Neural cell (in vitro differentiated cells): ENCODE measurements at regions not wholly inside any gene's neighbourhood (a gene's known extent, or its start where the extent isn't known, plus 50 kb on each side); places are given as distances from the start of the nearest gene placed in this dataset.

Source experiments
- H2AFZ ChIP-seq: fragments of 200-600, 300-800 bp; sonication (generic), shearing (Covaris generic); 2 replicates; pipeline ENCODE4 v1.6.0; 2014; ENCODE audit warnings: low read depth, mild to moderate bottlenecking, antibody characterized with exemption, low read length, moderate library complexity
- H3F3A ChIP-seq: fragments of 200-600 bp; shearing (Covaris generic); 2 replicates; pipeline ENCODE4 v1.6.1; 2016; ENCODE audit warnings: mild to moderate bottlenecking, moderate library complexity, mixed read lengths, antibody characterized with exemption, low read length; ENCODE audit not compliant: insufficient read depth, poor library complexity, severe bottlenecking
- H3K27ac ChIP-seq: fragments of 200-600, 300-800 bp; sonication (generic), shearing (Covaris generic); 2 replicates; pipeline ENCODE4 v1.5.1; 2014; ENCODE audit warnings: mild to moderate bottlenecking, low read length, moderate library complexity
- H3K27me3 ChIP-seq: fragments of 300-800, 200-600 bp; sonication (generic), shearing (Covaris generic); 2 replicates; pipeline ENCODE4 v1.6.0; 2014; ENCODE audit warnings: mild to moderate bottlenecking, low read depth, low read length, moderate library complexity; ENCODE audit not compliant: insufficient read depth
- H3K36me3 ChIP-seq: fragments of 300-800, 200-600 bp; sonication (generic), shearing (Covaris generic); 2 replicates; pipeline ENCODE4 v1.5.1; 2014; ENCODE audit warnings: mild to moderate bottlenecking, antibody characterized with exemption, low read length, moderate library complexity; ENCODE audit not compliant: insufficient read depth
- H3K4me2 ChIP-seq: fragments of 300-800, 200-600 bp; sonication (generic), shearing (Covaris generic); 2 replicates; pipeline ENCODE4 v1.6.0; 2014; ENCODE audit warnings: mild to moderate bottlenecking, low read length
- H3K4me3 ChIP-seq: fragments of 300-800, 200-600 bp; sonication (generic), shearing (Covaris generic); 2 replicates; pipeline ENCODE4 v1.5.1; 2014; ENCODE audit warnings: mild to moderate bottlenecking, low read length, moderate library complexity
- H3K79me2 ChIP-seq: fragments of 200-600 bp; shearing (Covaris generic); replicated peaks from 2 replicates; pipeline ENCODE4 v1.6.0; 2014; ENCODE audit warnings: mild to moderate bottlenecking, low read length, moderate library complexity; ENCODE audit not compliant: insufficient read depth
- H3K9ac ChIP-seq: fragments of 300-800, 200-600 bp; sonication (generic), shearing (Covaris generic); 2 replicates; pipeline ENCODE4 v1.6.1; 2016; ENCODE audit warnings: mild to moderate bottlenecking, low read length, mixed read lengths
- H3K9me2 ChIP-seq: fragments of 200-600 bp; shearing (Covaris generic); 2 replicates; pipeline ENCODE4 v1.6.1; 2016; ENCODE audit warnings: mild to moderate bottlenecking, low read length, mixed read lengths; ENCODE audit not compliant: insufficient read depth
- H3K9me3 ChIP-seq: fragments of 200-600, 300-800 bp; sonication (generic), shearing (Covaris generic); 2 replicates; pipeline ENCODE4 v1.6.1; 2016; ENCODE audit warnings: mild to moderate bottlenecking, mixed run types, low read length, moderate library complexity, mixed read lengths
- H4K20me1 ChIP-seq: fragments of 200-600 bp; shearing (Covaris generic); 2 replicates; pipeline ENCODE4 v1.6.1; 2016; ENCODE audit warnings: mild to moderate bottlenecking, mixed run types; ENCODE audit not compliant: insufficient read depth
- CTCF ChIP-seq: fragments of 450-650 bp; IDR thresholded peaks from 2 replicates; pipeline ENCODE4 v1.5.1; 2014; ENCODE audit warnings: antibody characterized with exemption, mild to moderate bottlenecking, moderate library complexity; ENCODE audit not compliant: poor library complexity, severe bottlenecking
- EP300 ChIP-seq: fragments of 450-650 bp; conservative IDR thresholded peaks from 2 replicates; pipeline ENCODE4 v1.6.1; 2014; ENCODE audit warnings: antibody characterized with exemption, mild to moderate bottlenecking, moderate library complexity; ENCODE audit not compliant: poor library complexity, severe bottlenecking
- EZH2 ChIP-seq: fragments of 200-600, 300-800 bp; shearing (Covaris generic), sonication (generic); IDR thresholded peaks from 2 replicates; pipeline ENCODE4 v1.6.1; 2014; ENCODE audit warnings: antibody characterized with exemption, low read length, borderline replicate concordance, mild to moderate bottlenecking; ENCODE audit not compliant: insufficient read depth, poor library complexity, severe bottlenecking
- MXI1 ChIP-seq: fragments of 450-650 bp; conservative IDR thresholded peaks from 2 replicates; pipeline ENCODE4 v1.6.1; 2014; ENCODE audit warnings: antibody characterized with exemption, mild to moderate bottlenecking; ENCODE audit not compliant: poor library complexity, severe bottlenecking
- POLR2AphosphoS5 ChIP-seq: IDR thresholded peaks from 2 replicates; pipeline ENCODE4 v1.6.1; 2012
- RAD21 ChIP-seq: fragments of 450-650 bp; conservative IDR thresholded peaks from 2 replicates; pipeline ENCODE4 v1.6.1; 2014; ENCODE audit warnings: antibody characterized with exemption, mild to moderate bottlenecking, moderate library complexity
- SMC3 ChIP-seq: fragments of 450-650 bp; conservative IDR thresholded peaks from 2 replicates; pipeline ENCODE4 v1.6.1; 2014; ENCODE audit warnings: antibody characterized with exemption, mild to moderate bottlenecking, moderate library complexity; ENCODE audit not compliant: poor library complexity
- TAF1 ChIP-seq: IDR thresholded peaks from 2 replicates; pipeline ENCODE4 v1.6.1; 2012; ENCODE audit warnings: low read depth
- TF ChIP-seq, protein P1 (sequence below): IDR thresholded peaks from 2 replicates; pipeline ENCODE4 v1.6.1; 2012; ENCODE audit warnings: borderline replicate concordance

GRCh38 chr5:158022393-158022792 lies 163.4 kb upstream of the CLINT1 start:
- TF ChIP-seq EP300 (no peak), RAD21 (no peak), POLR2AphosphoS5 (no peak), SMC3 (no peak), MXI1 (no peak), TAF1 (no peak), CTCF (no peak), EZH2 (no peak)
- TF ChIP-seq, protein P1, sequence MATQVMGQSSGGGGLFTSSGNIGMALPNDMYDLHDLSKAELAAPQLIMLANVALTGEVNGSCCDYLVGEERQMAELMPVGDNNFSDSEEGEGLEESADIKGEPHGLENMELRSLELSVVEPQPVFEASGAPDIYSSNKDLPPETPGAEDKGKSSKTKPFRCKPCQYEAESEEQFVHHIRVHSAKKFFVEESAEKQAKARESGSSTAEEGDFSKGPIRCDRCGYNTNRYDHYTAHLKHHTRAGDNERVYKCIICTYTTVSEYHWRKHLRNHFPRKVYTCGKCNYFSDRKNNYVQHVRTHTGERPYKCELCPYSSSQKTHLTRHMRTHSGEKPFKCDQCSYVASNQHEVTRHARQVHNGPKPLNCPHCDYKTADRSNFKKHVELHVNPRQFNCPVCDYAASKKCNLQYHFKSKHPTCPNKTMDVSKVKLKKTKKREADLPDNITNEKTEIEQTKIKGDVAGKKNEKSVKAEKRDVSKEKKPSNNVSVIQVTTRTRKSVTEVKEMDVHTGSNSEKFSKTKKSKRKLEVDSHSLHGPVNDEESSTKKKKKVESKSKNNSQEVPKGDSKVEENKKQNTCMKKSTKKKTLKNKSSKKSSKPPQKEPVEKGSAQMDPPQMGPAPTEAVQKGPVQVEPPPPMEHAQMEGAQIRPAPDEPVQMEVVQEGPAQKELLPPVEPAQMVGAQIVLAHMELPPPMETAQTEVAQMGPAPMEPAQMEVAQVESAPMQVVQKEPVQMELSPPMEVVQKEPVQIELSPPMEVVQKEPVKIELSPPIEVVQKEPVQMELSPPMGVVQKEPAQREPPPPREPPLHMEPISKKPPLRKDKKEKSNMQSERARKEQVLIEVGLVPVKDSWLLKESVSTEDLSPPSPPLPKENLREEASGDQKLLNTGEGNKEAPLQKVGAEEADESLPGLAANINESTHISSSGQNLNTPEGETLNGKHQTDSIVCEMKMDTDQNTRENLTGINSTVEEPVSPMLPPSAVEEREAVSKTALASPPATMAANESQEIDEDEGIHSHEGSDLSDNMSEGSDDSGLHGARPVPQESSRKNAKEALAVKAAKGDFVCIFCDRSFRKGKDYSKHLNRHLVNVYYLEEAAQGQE: no peak
- H3K4me2 ChIP-seq: no peak overlapping the region
- H2AFZ ChIP-seq: no peak overlapping the region
- no peak overlapping the region for H3K4me3 ChIP-seq
- H3K9me2 ChIP-seq: no peaks in the 10 kb centered on the region
- no peak overlapping the region for H3K27ac ChIP-seq
- no peaks in the 10 kb centered on the region for H3K27me3 ChIP-seq
- no peaks in the 10 kb centered on the region for H3K36me3 ChIP-seq
- no peak overlapping the region for H3K9ac ChIP-seq
- H4K20me1 ChIP-seq: no peaks in the 10 kb centered on the region
- no peaks in the 10 kb centered on the region for H3K79me2 ChIP-seq
- H3F3A ChIP-seq: no peaks in the 10 kb centered on the region
- no peaks in the 10 kb centered on the region for H3K9me3 ChIP-seq

GRCh38 chr5:158020555-158021418 lies 161.8 kb upstream of the CLINT1 start:
- H3K9me3 ChIP-seq: no peaks in the 10 kb centered on the region
- no peak overlapping the region for H3K4me3 ChIP-seq
- no peaks in the 10 kb centered on the region for H4K20me1 ChIP-seq
- no peak overlapping the region for H3K4me2 ChIP-seq
- no peaks in the 10 kb centered on the region for H3K36me3 ChIP-seq
- H2AFZ ChIP-seq: no peak overlapping the region
- no peaks in the 10 kb centered on the region for H3K9me2 ChIP-seq
- no peak overlapping the region for H3K9ac ChIP-seq
- H3K27ac ChIP-seq: no peak overlapping the region
- no peaks in the 10 kb centered on the region for H3F3A ChIP-seq
- no peaks in the 10 kb centered on the region for H3K27me3 ChIP-seq
- no peak for TF ChIP-seq EZH2
- TF ChIP-seq RAD21: no peak
- TF ChIP-seq POLR2AphosphoS5: no peak
- no peak for TF ChIP-seq CTCF
- TF ChIP-seq SMC3: no peak
- TF ChIP-seq MXI1: no peak
- no peak for TF ChIP-seq EP300
- no peak for TF ChIP-seq TAF1
- TF ChIP-seq, protein P1: no peak
- H3K79me2 ChIP-seq: no peaks in the 10 kb centered on the region
